Stimulated activated CD4-positive, alpha-beta T cell treated with anti-CD3 and anti-CD28 coated beads, Interleukin-1b, Interleukin-23, amount 100 ng/mL, for 24 hours (primary cell): ENCODE measurements at regions not wholly inside any gene's neighbourhood (a gene's known extent, or its start where the extent isn't known, plus 50 kb on each side); places are given as distances from the start of the nearest gene placed in this dataset.
"Not testable (repeated sequence)": the region's sequence is repeated elsewhere in the genome, so short reads cannot be mapped to it uniquely, and the experiment has no call there.

Experiments used
- DNase-seq, 4 experiments: peaks; one replicate each; pipeline ENCODE4 v3.0.0-alpha.2; 2020; ENCODE audit warnings: low read depth in 4 of 4, low spot score in 1 of 4

DNA sequence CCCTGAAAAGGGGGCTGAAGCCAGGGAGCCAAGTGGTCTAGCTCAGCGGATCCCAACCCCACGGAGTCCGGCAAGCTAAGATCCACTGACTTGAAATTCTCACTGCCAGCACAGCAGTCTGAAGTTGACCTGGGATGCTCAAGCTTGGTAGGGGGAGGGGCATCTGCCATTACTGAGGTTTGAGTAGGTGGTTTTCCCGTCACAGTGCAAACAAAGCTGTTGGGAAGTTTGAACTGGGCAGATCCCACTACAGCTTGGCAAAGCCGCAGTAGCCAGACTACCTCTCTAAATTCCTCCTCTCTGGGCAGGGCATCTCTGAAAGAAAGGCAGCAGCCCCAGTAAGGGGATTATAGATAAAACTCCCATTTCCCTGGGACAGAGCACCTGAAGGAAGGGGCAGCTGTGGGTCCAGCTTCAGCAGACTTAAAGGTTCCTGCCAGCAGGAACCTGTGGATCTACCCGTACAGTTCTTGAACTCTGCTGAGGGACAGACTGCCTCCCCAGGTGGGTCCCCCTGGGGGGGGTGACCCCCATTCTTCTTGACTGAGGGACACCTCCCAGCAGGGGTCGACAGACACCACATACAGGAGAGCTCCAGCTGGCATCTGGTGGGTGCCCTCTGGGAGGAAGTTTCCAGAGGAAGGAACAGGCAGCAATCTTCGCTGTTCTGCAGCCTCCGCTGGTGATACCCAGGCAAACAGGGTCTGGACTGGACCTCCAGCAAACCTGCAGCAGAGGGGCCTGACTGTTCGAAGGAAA lies 156.4 kb upstream of the ETV3 start:
- DNase-seq = not testable (repeated sequence)

GRCh38 chr1:157292809-157293564 lies 154.8 kb upstream of the ETV3 start:
- no peak for DNase-seq

- no peak for DNase-seq
Measured at GRCh38 chr1:157292302-157292701, 154.1 kb upstream of the ETV3 start.

GRCh38 chr1:157291083-157291482 lies 152.9 kb upstream of the ETV3 start:
- no peak for DNase-seq

DNA sequence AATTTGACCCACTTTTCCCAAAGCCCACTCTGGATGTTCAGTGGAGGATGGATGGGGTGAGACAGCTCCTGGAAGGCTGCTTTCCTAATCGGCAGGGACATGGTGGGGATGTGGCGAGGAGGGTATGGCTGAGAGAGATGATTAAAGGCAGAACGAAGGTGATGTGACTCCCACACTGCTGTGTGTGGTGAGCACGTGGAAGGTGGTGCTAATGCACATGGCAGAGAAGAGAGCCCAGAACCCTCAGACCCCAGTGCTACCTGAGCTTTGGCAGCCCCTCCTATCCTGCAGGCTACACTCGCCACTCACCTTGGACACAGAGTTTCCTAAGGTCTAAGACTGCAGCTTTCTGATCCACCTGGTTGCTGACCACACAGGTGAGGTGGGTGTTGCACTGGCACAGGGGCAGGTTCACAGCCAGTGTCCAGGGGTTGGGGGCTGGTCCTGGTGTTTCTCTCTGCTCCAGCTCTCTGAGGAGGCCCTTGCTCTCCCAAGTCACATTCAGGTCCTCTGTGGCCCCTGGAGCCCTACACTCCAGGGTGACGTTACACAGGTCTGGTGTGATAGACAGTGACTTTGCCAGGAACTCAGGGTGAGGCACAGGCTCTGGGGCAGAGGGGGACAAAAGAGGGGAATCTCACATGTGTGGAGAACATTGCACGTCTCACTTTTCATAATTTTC lies 151.4 kb upstream of the ETV3 start:
- no peak for DNase-seq

DNA sequence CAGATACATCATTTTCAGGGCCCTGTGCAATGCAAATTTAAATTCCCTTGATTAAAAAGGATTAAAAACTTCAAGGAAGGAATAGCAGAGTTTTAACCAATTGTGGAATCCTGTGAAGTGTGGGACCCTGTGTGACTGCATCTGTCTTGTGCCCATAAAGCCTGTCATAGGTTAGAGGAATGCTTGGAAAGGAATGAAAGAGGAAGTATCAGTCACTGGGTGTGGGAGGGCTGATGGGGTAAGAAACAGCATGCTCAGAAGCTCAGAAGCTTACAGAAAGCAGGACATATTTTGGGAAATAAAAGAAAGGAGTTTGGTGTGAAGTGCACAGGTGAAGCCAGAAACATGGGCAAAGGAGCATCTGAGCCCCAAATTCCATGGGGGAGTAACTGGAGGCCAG lies 150.8 kb upstream of the ETV3 start:
- DNase-seq = no peak

DNA sequence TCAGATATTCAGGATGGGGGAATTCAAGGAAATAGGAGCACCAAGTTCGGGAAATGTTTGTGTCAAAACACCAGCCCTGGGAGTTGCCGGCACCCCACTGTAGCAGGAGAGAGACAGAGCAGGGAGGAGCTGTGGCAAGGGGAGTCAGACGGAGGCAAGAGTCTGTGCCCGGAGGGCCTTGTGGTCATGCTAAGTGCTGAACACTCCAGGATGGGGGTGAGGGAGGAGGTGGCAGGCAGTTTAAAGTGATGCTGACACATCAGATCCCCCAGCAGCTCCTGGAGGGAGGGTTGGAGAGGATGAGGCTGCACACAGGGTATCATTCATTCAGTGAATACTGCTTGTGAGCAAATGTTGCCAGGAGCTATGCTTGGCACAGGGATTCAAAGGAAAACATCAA lies 150.3 kb upstream of the ETV3 start:
- no peak for DNase-seq

DNA sequence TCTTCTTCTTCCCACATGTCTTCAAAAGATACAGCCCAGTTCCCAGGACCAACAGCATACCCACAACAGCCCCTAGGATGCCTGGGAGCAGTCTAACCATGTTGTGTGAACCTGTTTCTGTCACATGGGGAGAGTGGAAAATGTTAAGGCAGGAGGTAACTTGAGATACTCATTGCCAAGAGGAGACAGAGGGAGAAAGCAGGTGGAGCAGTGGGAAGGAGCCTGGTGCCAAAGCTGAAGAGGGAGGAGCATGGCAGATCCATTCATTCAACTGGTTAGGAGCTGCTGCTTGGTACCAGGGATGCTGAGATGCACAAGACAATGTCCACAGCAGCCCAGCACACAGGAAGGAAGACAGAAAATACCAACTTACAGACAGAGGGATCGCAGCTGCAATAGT lies 149.8 kb upstream of the ETV3 start:
- DNase-seq = no peak

DNA sequence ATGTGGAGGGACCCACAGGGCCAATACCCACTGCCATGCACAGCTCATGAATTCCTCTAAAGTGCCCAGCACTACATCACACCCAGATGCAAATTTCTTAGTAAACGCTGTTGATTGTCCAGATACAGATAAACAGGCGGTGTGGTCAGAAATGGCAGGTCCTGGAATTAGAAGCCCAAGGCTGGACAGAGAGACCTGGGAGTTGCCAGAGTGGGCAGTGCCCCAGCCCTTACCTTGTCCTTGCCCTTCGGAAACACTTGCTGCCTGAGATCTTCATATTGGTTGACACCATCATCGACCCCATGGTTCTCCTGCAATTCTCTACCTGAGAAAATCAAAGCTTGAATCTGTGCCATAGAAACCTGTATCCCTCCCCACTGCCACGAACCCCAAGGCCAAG lies 149.3 kb upstream of the ETV3 start:
- no peak for DNase-seq

DNA sequence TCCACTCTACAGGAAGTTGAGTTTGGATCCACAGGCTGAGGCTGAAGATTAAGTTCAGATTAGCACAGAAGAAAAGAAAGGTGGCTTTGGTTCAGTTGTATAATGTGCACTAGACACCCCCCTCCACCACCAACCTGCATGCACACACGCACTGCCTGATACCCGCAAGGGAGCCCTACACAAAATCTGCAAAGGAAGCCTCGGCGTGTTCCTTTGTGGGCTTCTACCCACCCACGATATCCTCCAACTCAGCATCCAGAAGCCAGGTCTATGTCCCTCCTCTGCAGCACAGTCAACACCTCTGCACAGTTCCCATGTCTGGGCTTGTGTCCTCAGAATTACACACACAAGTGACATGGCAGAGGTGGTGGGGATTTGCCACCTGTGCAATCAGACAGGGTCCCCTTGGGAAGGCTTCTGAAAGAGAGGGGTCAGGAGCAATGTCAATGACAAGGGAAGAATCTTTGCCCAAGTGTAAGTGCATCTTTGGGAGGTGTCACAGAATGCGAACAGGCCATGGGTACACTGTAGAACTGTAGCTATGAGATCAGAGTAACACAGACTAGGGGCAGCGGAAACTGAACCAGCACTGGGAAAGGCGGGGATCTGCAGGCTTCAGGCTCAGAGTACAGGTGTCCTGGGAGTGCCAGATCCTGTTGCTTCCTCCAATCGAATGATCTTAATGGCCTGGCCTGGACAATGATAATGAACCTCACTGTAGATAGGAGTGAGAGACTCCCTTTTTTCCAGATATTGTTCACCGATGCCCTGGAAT lies 148.6 kb upstream of the ETV3 start:
- no peak for DNase-seq

DNA sequence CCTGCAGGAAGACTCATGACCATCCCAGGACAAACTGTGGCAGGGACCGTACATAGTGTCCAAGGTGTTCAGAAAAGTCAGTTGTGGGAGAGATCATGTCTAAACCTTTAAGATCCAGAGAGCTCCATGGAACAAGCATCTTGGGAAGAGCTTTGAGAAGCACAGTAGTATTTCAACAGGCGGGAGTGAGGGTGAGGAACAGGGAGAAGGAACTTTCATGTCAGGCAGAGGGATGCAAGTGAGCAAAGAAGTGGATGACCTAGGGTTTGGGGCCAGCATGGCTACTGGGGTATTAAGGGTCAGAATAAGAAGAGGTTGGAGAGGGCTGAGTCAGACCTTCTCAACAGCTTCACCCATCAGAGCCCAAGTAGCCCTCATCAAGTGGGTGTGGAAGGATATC lies 147.9 kb upstream of the ETV3 start:
- no peak for DNase-seq

DNA sequence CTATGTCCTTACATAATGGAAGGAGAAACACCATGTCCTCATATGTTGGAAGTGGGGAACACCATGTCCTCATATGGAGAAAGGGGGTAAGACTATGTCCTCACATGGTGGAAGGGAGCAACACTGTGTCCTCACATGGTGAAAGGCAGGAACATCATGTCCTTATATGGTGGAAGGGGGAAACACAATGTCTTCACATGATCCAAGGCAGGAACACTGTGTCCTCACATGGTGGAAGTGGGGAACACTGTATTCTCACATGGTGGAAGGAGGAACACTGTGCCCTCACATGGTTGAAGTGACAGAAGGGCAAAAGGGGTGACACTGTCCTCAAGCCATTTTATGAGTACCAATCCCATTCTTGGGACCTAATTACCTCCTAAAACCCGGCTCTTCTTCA lies 146.3 kb upstream of the ETV3 start:
- DNase-seq = no peak

GRCh38 chr1:157279802-157280140 lies 141.6 kb upstream of the ETV3 start:
- DNase-seq = no peak

GRCh38 chr1:157279138-157279801 lies 141.1 kb upstream of the ETV3 start:
- no peak for DNase-seq

GRCh38 chr1:157278383-157279137 lies 140.4 kb upstream of the ETV3 start:
- no peak for DNase-seq

- DNase-seq = no peak
Measured at GRCh38 chr1:157277913-157278312, 139.7 kb upstream of the ETV3 start.

DNA sequence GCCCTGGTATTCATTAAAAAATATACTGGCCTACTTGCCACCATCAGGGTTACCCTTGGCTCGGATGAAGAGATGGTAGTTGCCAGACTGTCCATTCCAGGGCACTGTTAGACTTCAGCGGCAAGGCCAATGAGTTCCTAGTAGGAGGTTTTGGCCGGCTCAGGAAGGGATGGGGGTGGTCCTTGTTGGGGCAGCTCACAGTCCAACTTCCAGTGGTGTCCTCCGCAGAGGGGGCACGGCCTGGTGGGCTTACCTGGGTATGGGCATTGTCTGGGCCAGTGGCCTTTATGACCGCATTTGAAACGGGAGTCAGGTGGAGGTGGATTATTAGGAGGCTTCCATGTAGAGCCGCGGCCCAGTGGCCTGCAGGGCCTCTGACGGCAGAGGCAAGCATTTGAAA lies 139.1 kb upstream of the ETV3 start:
- no peak for DNase-seq

DNA sequence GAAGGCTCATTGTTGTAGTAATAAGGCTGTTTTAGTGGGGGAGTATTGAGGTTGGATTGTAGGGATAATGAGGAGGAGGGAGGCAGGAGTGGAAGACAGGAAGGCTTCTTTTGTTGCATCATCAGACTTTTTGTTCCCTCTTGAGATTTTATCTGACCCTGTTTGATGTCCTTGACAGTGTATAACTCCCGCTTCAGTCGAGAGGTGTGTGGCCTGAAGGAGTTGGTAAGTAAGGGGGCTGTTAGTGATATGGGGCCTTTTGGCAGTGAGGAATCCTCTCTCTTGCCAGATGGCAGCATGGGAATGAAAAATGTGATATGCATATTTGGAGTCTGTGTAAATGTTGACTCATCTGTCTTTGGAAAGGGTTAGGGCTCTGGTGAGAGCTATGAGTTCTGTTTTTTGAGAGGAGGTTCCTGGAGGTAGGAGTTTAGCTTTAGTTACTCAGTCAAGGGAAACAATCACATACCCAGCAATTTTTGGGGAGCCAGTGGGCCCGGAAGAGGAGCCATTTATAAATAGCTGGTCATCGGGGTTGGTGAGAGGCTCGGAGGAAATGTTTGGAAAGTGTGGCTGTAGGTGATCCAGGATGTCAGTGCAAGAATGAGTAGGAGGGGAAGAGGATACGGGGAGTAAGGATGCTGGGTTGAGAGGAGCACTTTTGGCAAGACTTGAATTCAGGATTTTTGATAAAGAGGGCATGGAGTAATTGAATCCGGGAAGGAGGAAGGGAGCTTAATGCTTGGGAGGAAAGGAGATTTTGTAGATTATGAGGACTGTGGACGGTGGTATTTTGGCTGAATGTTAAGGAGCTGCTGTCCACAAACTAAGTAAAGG lies 136.7 kb upstream of the ETV3 start:
- DNase-seq = no peak

DNA sequence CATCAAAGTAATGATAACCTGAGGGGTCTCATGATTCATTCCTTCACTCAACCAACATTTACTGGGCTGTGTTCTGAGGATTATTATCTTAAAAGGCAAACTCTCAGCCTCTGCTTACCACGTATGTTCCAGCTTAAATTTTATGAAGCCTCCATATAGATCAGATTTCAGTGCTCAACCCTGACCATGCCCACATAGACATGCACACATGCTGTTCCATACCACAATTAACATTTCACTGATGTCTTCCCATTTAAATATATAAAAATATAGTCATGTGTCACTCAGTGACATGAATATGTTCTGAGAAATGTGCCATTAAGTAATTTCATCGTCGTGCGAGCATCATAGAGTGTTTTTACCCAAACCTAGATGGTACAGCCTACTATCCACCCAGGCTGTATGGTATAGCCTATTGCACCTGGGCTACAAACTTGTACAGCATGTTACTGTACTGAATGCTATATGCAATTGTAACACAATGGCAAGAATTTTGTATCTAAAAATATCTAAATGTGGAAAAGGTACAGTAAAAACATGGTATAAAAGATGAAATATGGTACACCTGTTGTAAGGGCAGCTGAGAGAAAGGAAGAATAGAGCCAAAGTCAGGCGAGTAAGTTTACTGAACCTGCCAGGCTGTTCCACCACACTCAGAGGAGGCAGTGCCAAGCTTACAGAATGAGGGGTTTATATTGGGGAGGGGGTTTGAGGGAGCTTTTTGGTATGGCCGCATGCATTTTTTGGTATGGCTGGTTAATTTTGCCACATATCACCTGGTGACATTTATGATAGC lies 134.7 kb upstream of the ETV3 start:
- no peak for DNase-seq
